GM21529 (cell line): ENCODE measurements at regions not wholly inside any gene's neighbourhood (a gene's known extent, or its start where the extent isn't known, plus 50 kb on each side); places are given as distances from the start of the nearest gene placed in this dataset.
A peak's percentile ranks its signal among the peaks of the same experiment; 100 is the strongest.
"Not testable (repeated sequence)": the region's sequence is repeated elsewhere in the genome, so short reads cannot be mapped to it uniquely, and the experiment has no call there.

Source experiments
- ATAC-seq: cut with Tn5 transposase; IDR thresholded peaks from one replicate; pipeline ENCODE4 v1.9.1; 2021; ENCODE audit not compliant: unreplicated experiment

DNA sequence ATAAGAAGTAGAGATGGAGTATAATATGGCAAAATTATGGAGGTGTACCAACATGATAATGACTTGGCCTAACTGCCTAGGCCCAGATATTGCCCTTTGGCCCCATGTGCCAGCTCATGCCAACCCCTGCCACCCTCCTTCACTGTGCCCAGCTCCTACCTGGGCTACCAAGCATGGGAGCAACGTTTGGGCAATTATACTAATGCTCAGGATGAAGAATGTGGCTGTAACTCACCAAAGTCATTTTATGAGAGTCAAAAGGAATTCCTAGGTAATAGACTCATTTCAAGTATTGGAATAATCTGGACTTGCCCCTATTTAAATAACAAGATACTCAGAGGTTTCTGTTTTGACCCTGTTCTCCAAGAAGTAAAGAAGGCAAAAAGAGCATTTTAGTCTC lies 240.2 kb upstream of the IL12A start:
- no peak for ATAC-seq

DNA sequence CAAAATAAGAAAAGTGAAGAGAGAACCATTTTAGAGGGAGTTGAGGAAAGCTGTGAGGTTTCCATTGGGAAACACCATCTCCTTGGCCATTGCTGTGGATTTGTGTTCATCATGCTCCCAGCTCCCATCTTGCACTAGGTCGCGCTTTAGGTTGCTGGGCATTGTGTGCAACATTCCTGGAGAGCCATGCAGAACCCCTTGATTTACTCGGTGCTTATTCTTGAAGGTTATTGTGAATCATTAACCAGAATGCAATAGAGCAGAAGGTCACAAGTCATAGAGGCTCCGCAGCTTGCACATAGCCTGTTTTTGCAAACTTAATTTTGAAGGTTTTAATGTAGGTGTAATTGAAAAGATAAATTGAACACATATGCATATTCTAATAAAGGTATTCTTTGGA lies 239.2 kb upstream of the IL12A start:
- no peak for ATAC-seq

DNA sequence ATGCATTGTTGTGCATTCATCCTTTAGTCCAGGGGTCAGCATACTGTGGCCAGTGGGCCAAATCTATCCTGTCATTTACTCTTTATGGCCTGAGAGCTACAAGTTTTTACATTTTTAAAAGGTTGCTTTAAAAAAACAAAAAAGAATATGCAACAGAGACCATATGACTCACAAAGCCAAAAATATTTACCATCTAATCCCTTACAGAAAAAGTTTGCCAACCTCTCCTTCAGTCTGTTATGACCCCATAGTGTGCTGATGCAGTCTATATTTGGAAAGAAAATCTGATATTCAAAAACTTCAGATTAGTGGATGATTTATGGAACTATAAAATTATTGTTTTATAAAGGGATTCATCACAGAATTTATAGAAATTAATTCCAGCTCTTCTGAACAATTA lies 237.5 kb upstream of the IL12A start:
- ATAC-seq: no peak

GRCh38 chr3:159751752-159752151 lies 236.9 kb upstream of the IL12A start:
- no peak for ATAC-seq

DNA sequence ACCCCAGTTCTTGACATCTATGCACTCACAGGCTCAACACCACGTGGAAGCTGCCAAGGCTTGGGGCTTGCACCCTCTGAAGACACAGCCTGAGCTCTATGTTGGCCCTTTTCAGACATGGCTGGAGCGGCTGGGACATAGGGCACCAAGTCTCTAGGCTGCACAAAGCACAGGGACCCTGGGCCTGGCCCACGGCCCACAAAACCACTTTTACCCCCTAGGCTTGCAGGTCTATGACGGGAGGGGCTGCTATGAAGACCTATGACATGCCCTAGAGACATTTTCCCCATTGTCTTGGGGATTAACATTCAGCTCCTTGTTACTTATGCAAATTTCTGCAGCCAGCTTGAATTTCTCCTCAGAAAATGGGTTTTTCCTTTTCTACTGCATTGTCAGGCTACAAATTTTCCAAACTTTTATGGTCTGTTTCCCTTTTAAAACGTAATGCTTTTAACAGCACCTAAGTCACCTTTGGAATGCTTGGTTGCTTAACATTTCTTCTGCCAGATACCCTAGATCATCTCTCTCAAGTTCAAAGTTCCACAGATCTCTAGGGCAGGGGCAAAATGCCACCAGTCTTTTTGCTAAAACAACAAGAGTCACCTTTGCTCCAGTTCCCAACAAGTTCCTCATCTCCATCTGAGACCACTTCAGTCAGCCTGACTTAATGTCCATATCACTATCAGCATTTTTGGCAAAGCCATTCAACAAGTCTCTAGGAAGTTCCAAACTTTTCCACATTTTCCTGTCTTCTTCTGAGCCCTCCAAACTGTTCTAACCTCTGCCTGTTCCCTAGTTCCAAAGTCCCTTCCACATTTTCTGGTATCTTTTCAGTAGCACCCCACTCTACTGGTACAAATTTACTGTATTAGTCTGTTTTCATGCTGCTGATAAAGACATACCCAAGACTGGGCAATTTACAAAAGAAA lies 232.1 kb upstream of the IL12A start:
- ATAC-seq: not testable (repeated sequence)

DNA sequence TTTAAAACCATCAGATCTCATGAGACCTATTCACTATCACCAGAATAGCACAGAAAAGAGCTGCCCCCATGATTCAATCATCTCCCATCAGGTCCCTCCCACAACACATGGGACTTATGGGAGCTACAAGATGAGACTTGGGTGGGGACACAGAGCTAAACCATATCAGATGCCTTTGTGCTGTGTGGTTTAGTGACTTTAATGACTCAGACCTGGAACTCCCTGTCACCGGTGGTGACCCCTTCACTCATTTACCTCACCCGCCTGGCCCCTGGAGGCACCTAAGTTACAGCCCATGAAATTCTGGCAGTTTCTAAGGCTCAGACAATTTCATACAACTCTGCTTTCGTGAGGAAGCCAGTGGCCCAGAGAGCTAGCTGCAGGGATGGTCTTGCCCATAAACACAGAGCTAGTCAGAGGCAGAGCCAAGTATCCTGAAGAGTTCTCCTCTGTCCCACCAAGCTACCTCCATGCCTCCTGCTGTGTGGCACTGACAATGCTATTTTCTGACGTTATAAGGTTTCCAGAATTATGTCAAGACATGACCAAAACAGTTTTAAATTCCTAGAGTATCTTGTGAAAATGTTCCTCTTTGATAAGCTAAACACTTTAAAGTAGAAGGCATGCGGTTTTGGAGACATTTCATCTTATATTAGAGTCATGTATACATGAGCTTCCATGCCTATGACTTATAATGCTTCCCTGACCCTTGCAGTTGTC lies 231.1 kb upstream of the IL12A start:
- ATAC-seq: no peak

DNA sequence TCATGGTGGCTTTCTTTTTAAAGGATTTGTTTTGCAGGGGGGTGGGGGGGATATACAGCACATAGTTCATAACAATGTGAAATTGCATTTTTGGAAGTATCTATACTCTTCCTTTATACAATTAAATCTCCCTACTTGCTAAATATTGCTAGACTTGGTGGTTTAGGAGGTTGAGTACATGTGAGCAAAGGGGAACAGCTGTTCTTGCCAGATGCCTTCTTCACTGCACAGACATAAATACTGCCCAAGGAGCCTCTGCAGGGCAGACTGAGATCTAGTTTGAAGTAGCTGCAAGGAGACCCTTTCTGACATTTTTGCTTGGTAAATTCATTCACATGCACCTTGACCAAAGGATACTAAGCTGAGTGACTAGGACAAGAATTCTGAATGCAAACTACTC lies 228.6 kb upstream of the IL12A start:
- no peak for ATAC-seq

- no peak for ATAC-seq
Measured at GRCh38 chr3:159761369-159761768, 227.3 kb upstream of the IL12A start.

DNA sequence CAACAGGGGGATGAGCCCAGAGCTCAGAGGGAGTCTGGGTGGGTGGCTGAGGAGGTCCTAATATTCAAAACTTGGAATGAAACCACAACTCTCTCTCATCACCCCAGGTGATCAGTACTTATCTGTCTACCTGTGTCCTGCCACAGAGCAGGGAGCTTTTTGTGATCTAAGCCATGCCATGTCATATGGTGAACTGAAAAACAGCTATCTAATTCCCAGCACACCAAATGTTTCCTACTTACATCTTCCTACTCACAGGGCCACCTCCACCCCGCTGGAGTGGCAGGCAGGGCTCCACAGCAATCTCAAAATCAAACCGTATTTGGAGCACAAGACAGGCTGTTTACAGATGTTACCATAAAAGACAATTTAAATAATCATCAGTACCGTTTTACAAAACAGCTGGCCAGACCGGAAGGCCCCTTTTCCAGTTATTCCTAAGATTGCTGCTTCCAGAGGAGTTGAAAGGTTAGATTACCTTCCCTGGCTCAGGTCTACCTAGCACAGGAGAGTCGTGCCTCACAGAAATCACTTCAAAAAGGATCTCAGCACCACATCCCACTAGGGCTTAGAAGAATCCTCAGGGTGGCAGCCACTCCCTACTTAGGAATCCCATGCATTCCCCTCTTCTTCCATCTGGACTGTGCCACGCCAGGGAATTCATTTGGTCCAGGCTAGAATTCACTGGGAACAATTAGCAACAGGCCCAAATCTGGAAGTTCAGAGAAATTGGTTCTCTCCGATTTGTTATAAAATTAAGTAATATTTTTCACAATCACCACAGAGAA lies 226.6 kb upstream of the IL12A start:
- no peak for ATAC-seq

- peak; percentile 30 for ATAC-seq
Measured at GRCh38 chr3:159763011-159763601, 225.5 kb upstream of the IL12A start.

DNA sequence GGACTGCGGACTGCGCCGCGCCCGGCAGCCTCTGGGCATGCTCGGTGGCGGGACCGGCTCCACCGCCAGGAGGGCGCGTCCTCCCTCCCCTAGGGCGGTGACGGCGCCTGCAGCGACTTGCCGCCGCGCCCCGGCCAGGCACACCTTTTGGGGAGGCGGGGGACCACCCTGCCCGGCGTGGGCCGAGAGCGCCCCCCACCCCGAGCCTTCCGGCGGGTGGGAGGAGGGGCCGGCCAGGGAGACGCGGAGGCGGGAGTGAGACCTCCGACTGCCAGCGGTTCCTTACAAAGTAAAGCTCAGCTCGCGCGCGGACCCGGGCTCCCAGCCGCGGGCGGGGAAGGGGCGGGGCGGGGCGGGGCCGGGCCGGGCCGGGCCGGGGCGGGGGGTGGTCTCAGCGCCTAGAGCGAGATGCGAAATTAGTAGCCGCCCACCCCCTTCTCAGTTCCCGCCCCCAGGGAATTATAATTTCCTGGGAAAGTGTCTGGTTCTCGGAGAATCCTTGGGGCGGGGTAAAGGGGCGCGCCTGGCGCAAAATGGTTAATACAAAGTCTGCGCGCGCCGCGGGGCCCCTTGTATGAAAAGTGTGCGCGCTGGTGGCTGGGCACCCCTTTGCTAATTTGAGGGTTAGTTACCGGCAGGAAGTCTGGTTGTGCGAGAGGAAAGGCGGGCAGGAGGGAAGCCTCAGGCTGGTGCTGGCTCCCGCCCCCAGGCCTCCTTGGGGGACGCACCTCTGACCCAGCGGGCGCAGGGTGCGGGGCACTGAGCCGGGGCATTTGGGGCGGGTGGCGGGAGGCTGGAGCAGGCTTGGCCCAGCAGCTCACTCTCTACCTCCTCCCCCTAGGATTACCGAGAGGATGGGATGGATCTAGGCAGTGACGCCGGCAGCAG lies 224.8 kb upstream of the IL12A start:
- peak; percentile 69 for ATAC-seq

- ATAC-seq: no peak
Measured at GRCh38 chr3:159764490-159765029, 224.1 kb upstream of the IL12A start.

GRCh38 chr3:159765030-159765859 lies 223.4 kb upstream of the IL12A start:
- ATAC-seq: no peak

- ATAC-seq: no peak
Measured at GRCh38 chr3:159765860-159766294, 222.8 kb upstream of the IL12A start.

DNA sequence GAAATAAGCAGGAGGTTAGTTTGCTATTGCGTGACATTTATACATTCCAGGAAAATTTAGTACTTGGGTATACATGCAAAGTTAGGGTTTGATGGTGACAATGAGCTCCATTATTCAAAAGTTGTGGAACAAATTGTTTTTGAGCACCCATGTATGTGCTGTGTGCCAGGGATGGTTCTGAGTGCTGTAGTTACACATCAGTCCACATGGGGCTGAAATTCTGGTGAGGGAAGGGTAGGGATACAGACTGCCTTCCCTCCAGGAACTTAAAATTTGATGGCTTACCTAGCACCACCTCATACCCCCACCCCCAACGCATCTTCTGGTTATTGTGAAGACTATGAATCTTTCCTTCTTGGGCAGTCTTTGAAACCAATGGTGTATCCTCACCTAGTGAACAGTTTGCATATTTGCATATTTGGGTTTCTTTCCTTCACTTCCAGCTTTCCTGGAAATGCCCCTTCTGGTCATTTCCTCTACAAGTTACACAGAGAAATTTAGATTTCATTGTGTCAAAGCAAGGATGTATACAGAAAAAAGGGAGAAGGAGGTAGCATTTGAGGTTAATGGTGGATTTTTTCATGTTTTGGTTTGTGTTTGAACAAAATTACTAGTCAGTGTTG lies 222.0 kb upstream of the IL12A start:
- no peak for ATAC-seq

DNA sequence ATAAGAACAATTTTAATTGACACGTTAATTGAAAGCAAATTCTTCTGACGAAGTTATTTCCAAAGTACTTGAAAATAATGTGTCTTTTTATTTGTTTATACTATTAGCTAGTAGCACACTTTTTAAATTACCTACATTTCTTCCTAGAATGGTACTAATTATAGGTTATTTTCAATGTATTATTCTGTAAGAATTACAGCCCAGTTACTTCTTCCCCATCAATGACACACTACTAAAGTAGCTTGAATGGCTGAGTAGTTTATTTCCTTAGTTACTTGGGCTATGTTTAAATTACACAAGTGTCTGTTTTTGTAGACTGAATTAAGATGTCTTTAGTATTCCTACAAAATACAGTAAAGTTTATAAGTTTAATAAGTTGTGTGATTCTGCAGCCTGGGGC lies 217.6 kb upstream of the IL12A start:
- ATAC-seq: no peak

DNA sequence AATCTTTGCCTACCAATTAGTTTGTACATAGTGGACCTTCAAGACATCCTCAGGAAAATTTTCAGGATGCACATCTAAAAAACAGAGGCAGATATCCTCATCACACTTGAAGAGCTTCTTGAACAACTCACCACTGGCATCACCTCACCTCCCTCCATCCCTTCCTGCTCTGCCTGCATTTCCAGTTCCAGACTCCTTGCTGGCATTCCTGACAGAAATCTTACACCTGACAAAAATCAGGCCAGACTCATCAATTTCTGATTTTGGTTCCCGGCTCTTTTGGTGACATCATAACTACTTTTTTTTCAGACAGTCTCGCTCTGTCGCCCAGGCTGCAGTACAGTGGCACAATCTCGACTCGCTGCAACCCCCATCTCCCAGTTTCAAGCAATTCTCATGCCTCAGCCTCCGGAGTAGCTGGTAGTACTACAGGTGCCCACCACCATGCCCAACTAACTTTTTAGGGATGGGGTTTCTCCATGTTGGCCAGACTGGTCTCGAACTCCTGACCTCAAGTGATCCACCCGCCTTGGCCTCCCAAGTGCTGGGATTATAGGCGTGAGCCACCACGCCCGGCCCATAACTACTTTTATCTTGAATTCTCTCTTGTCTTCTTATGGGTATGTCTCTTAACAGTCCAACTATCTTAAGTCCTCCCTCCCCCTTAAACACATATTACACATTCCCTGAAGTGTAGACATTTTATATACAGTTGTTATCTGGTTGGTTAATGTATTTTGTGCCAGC lies 216.6 kb upstream of the IL12A start:
- no peak for ATAC-seq

DNA sequence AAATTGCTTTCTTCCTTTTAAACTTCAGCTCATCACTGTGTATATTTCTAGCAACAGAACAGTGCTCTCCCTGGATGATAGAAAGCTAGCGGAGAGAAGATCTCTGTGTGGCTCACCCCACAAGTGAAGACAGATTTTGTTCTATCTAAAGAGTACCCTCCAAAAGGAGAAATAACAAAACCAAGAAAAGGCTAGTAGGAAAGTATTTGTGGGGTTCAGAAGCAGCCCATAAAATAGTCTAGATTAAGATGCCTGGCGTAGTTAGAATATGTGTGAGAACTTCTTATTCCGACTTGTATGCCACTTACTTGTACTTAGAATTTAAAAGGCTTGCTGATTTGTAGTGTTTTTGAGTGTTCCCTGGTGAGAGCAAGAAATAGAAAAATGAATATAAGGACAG lies 214.9 kb upstream of the IL12A start:
- no peak for ATAC-seq
